HL-60 (cell line): ENCODE measurements at regions not wholly inside any gene's neighbourhood (a gene's known extent, or its start where the extent isn't known, plus 50 kb on each side); places are given as distances from the start of the nearest gene placed in this dataset.

ENCODE experiments used
- DNase-seq, 2 experiments: peaks; one replicate each; pipeline ENCODE4 v3.0.0-alpha.2; 2010 to 2020; ENCODE audit warnings: low read depth in 1 of 2, low spot score in 1 of 2
- H3K27ac ChIP-seq: fragments of 250-450 bp; sonication (Bioruptor Pico); replicated peaks from 2 replicates; pipeline ENCODE4 v1.5.1; 2020; ENCODE audit warnings: mild to moderate bottlenecking, moderate library complexity
- H3K27me3 ChIP-seq: fragments of 250-450 bp; sonication (Bioruptor Pico); 2 replicates; pipeline ENCODE4 v1.5.1; 2021; ENCODE audit warnings: mild to moderate bottlenecking, moderate library complexity; ENCODE audit not compliant: insufficient read depth, poor library complexity, severe bottlenecking
- H3K4me3 ChIP-seq: replicated peaks from 2 replicates; pipeline ENCODE4 v1.5.1; 2011; ENCODE audit warnings: mild to moderate bottlenecking, control low read depth, low read length; ENCODE audit not compliant: insufficient read depth
- CTCF ChIP-seq: IDR thresholded peaks from one replicate; pipeline ENCODE4 v1.5.1; 2011; ENCODE audit warnings: low read length, control low read depth, inconsistent platforms; ENCODE audit not compliant: insufficient read depth
- GABPA ChIP-seq: IDR thresholded peaks from 2 replicates; pipeline ENCODE4 v1.6.1; 2012; ENCODE audit warnings: low read depth
- POLR2AphosphoS5 ChIP-seq: IDR thresholded peaks from 2 replicates; pipeline ENCODE4 v1.6.1; 2012; ENCODE audit warnings: low read depth
- REST ChIP-seq: IDR thresholded peaks from 2 replicates; pipeline ENCODE4 v1.6.1; 2012; ENCODE audit warnings: low read depth; ENCODE audit not compliant: insufficient replicate concordance
- SPI1 ChIP-seq: IDR thresholded peaks from 2 replicates; pipeline ENCODE4 v1.6.1; 2012; ENCODE audit warnings: low read depth, mild to moderate bottlenecking, borderline replicate concordance

- no peak overlapping the region for H3K27ac ChIP-seq
Measured at GRCh38 chr15:35774653-35775052, 228.7 kb upstream of the DPH6 start.

GRCh38 chr15:35775471-35775870 lies 229.5 kb upstream of the DPH6 start:
- no peak for DNase-seq
- Histone ChIP-seq H3K27ac (no peak overlapping the region), H3K27me3 (peaks cover 2% of the 10 kb centered on the region), H3K4me3 (no peak overlapping the region)
- TF ChIP-seq GABPA (no peak), SPI1 (no peak), REST (no peak)

More at GRCh38 chr15:35774653-35775052, 228.7 kb upstream of the DPH6 start:
- no peak for TF ChIP-seq GABPA
- TF ChIP-seq SPI1 = no peak
- TF ChIP-seq POLR2AphosphoS5 = no peak
- TF ChIP-seq REST = no peak
- TF ChIP-seq CTCF = no peak
- H3K4me3 ChIP-seq = no peak overlapping the region
- DNase-seq = no peak
- peaks cover 2% of the 10 kb centered on the region for H3K27me3 ChIP-seq

- peaks cover 2% of the 10 kb centered on the region for H3K27me3 ChIP-seq
- no peak for DNase-seq
- no peak overlapping the region for H3K27ac ChIP-seq
- H3K4me3 ChIP-seq = no peak overlapping the region
- TF ChIP-seq CTCF = no peak
- no peak for TF ChIP-seq GABPA
- TF ChIP-seq POLR2AphosphoS5 = no peak
- TF ChIP-seq REST = no peak
- no peak for TF ChIP-seq SPI1
Measured at GRCh38 chr15:35777061-35777460, 231.1 kb upstream of the DPH6 start.

- Histone ChIP-seq H3K4me3 (no peak overlapping the region), H3K27me3 (peaks cover 2% of the 10 kb centered on the region), H3K27ac (no peak overlapping the region)
- no peak for DNase-seq
- TF ChIP-seq REST (no peak), SPI1 (no peak)
Measured at GRCh38 chr15:35783203-35783602, 237.2 kb upstream of the DPH6 start.
